ENCODE measurements at regions not wholly inside any gene's neighbourhood (a gene's known extent, or its start where the extent isn't known, plus 50 kb on each side); places are given as distances from the start of the nearest gene placed in this dataset.

DNA sequence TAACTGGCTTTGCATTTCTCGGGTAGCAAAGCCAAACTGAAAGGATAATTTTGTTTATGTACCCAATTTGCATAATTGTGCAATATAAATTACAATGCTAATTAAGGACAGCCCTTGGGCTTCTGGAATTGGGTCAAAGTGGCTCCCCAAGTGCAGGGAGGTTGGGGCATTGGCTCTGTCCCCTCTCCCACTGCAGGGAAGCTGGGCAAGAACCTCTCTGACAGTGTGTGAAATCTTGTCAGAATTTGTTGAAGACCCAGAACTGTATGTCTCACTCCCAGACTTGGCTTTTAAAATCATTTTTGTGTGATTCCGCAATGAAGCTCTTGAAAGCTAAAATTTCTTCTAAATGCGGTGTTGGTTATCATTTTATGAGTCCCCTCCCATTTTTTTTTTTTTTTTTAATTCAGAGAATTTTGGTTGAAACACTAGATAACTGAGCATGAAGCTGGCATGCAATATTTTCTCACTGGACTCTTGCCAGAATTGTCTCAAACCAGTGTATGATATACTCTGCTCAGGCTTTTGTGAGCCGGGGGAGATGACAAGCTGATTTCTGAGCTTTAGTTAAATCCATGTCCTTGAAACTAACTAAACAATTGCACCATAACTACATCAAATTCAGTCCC, 878.9 kb upstream of the CXADR start:
- WGBS, 2 experiments (ENCODE audit: low coverage in 1 of 2, low lambda C conversion rate in 2 of 2, missing lambda C conversion rate in 2 of 2): 51 to 53% methylated on average over 4 of the region's 4 CpGs
- DNase-seq: no peak
- TF ChIP-seq EZH2phosphoT487 (IDR thresholded peaks at IDR 0.05; ENCODE audit: insufficient read depth, low read depth) (no peak), EZH2 (IDR thresholded peaks at IDR 0.05; ENCODE audit: insufficient read depth, poor library complexity, severe bottlenecking) (no peak)
- Histone ChIP-seq H3K27me3 (replicated peaks; ENCODE audit: insufficient read depth) (no peaks in the 10 kb centered on the region), H4K20me1 (ENCODE audit: insufficient read depth) (no peaks in the 10 kb centered on the region), H3K4me3 (no peak overlapping the region), H3K9me2 (ENCODE audit: insufficient read depth) (no peaks in the 10 kb centered on the region), H2AFZ (no peak overlapping the region), H3F3A (ENCODE audit: insufficient read depth) (no peaks in the 10 kb centered on the region), H3K27ac (no peak overlapping the region), H3K4me2 (ENCODE audit: unreplicated experiment) (no peak overlapping the region), H3K36me3 (ENCODE audit: low read depth) (no peaks in the 10 kb centered on the region), H3K9me3 (ENCODE audit: low read depth) (no peaks in the 10 kb centered on the region), H3K4me1 (ENCODE audit: insufficient read depth) (no peaks in the 10 kb centered on the region), H3K9ac (no peak overlapping the region), H3K79me2 (ENCODE audit: insufficient read depth) (no peaks in the 10 kb centered on the region)
- in situ Hi-C loops (cut with MboI): no loop called here

GRCh38 chr21:16634515-16634914, 878.3 kb upstream of the CXADR start:
- Histone ChIP-seq H2AFZ (no peak overlapping the region), H4K20me1 (ENCODE audit: insufficient read depth) (no peaks in the 10 kb centered on the region), H3K9me2 (ENCODE audit: insufficient read depth) (no peaks in the 10 kb centered on the region), H3K9ac (no peak overlapping the region), H3K4me3 (no peak overlapping the region), H3K36me3 (ENCODE audit: low read depth) (no peaks in the 10 kb centered on the region), H3K27ac (no peak overlapping the region), H3K4me2 (ENCODE audit: unreplicated experiment) (no peak overlapping the region), H3K79me2 (ENCODE audit: insufficient read depth) (no peaks in the 10 kb centered on the region), H3K4me1 (ENCODE audit: insufficient read depth) (no peaks in the 10 kb centered on the region), H3K9me3 (ENCODE audit: low read depth) (no peaks in the 10 kb centered on the region), H3K27me3 (replicated peaks; ENCODE audit: insufficient read depth) (no peaks in the 10 kb centered on the region), H3F3A (ENCODE audit: insufficient read depth) (no peaks in the 10 kb centered on the region)
- no peak for TF ChIP-seq EZH2 (IDR thresholded peaks at IDR 0.05; ENCODE audit: insufficient read depth, poor library complexity, severe bottlenecking)
- no peak for TF ChIP-seq EZH2phosphoT487 (IDR thresholded peaks at IDR 0.05; ENCODE audit: insufficient read depth, low read depth)
- no peak for DNase-seq
- in situ Hi-C loops (cut with MboI): no loop called here
- 51 to 62% methylated on average over 4 of the region's 4 CpGs for WGBS, 2 experiments (ENCODE audit: low coverage in 1 of 2, low lambda C conversion rate in 2 of 2, missing lambda C conversion rate in 2 of 2)

DNA sequence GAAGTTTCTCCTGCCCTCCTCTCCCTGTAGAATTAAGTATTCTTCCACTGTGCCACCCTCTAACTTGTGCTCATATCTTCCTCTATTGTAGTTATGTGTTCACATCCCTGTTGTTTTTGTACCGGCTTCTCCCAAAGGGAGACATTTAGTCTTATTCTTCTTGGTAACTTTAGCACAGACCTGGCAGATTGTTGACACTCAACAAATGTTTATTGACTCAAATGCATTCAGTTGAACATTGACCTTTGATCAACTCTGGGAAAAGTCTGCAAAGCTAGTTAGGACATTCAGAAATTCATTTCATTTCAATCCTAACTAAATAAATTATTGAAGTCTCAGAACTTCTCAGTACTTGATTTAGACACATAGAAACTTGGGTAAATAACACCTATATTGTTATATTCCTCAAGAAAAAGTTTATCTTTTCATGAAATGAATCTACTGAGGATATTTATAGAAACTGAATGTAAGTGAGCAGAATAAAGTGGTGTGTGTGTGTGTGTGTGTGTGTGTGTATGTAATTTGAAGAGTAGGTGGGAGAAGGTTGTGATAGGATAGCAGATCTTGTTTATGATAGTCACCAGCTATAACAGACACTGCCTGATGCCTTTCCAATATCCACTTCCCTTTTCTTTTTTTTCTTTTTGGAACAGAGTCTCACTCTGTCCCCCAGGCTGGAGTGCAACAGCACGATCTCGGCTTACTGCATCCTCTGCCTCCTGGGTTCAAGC, 872.4 kb upstream of the CXADR start:
- Histone ChIP-seq H3K9me2 (ENCODE audit: insufficient read depth) (no peaks in the 10 kb centered on the region), H3K4me3 (no peak overlapping the region), H4K20me1 (ENCODE audit: insufficient read depth) (no peaks in the 10 kb centered on the region), H3K4me1 (ENCODE audit: insufficient read depth) (no peaks in the 10 kb centered on the region; the same call in 1 of the 2 replicates), H3K27me3 (replicated peaks; ENCODE audit: insufficient read depth) (no peaks in the 10 kb centered on the region), H3K4me2 (ENCODE audit: unreplicated experiment) (no peak overlapping the region), H3K9ac (no peak overlapping the region), H3K36me3 (ENCODE audit: low read depth) (no peaks in the 10 kb centered on the region), H2AFZ (no peak overlapping the region), H3K9me3 (ENCODE audit: low read depth) (no peaks in the 10 kb centered on the region), H3F3A (ENCODE audit: insufficient read depth) (no peaks in the 10 kb centered on the region), H3K79me2 (ENCODE audit: insufficient read depth) (no peaks in the 10 kb centered on the region), H3K27ac (no peak overlapping the region)
- TF ChIP-seq EZH2phosphoT487 (IDR thresholded peaks at IDR 0.05; ENCODE audit: insufficient read depth, low read depth) (no peak), EZH2 (IDR thresholded peaks at IDR 0.05; ENCODE audit: insufficient read depth, poor library complexity, severe bottlenecking) (no peak)
- in situ Hi-C loops (cut with MboI): no loop called here
- no peak for DNase-seq
- 86 to 92% methylated on average over 3 of the region's 3 CpGs for WGBS, 2 experiments (ENCODE audit: low coverage in 1 of 2, low lambda C conversion rate in 2 of 2, missing lambda C conversion rate in 2 of 2)

DNA sequence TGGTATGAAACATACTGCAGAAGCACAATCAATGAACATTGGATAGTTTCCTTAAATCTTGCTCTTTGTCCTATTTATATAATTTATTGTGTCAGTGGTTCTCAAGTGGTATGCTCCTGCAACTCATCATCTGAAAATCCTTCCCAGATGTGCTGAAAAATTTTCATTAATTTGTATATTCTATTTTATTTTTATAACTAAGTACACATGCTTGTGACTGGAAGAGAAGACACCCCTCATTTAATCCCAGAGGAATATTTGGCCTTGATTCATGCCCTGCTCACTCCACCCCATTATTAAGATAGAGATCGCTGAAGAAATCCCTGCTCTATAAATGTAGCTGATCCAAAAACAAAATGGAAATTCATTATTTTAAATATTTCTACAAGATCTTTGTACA, 870.5 kb upstream of the CXADR start:
- in situ Hi-C loops (cut with MboI): no loop called here
- Histone ChIP-seq H3K4me3 (no peak overlapping the region), H3K4me1 (ENCODE audit: insufficient read depth) (no peaks in the 10 kb centered on the region; the same call in 1 of the 2 replicates), H3K9me2 (ENCODE audit: insufficient read depth) (no peaks in the 10 kb centered on the region; the same call in 1 of the 2 replicates), H3K9ac (no peak overlapping the region), H3F3A (ENCODE audit: insufficient read depth) (no peaks in the 10 kb centered on the region), H3K27ac (no peak overlapping the region), H2AFZ (no peak overlapping the region), H4K20me1 (ENCODE audit: insufficient read depth) (no peaks in the 10 kb centered on the region), H3K27me3 (replicated peaks; ENCODE audit: insufficient read depth) (no peaks in the 10 kb centered on the region), H3K4me2 (ENCODE audit: unreplicated experiment) (no peak overlapping the region), H3K36me3 (ENCODE audit: low read depth) (no peaks in the 10 kb centered on the region), H3K9me3 (ENCODE audit: low read depth) (no peaks in the 10 kb centered on the region), H3K79me2 (ENCODE audit: insufficient read depth) (no peaks in the 10 kb centered on the region)
- TF ChIP-seq EZH2 (IDR thresholded peaks at IDR 0.05; ENCODE audit: insufficient read depth, poor library complexity, severe bottlenecking): no peak
- TF ChIP-seq EZH2phosphoT487 (IDR thresholded peaks at IDR 0.05; ENCODE audit: insufficient read depth, low read depth): no peak
- WGBS, 2 experiments (ENCODE audit: low coverage in 1 of 2, low lambda C conversion rate in 2 of 2, missing lambda C conversion rate in 2 of 2): 13 to 21% methylated on average over 1 of the region's 1 CpG
- no peak for DNase-seq

All from GM23248 (cell line).